OCI-LY3 (cell line): ENCODE measurements at regions not wholly inside any gene's neighbourhood (a gene's known extent, or its start where the extent isn't known, plus 50 kb on each side); places are given as distances from the start of the nearest gene placed in this dataset.

Source experiments
- H2AFZ ChIP-seq: fragments of 200-600, 300-600 bp; shearing (Covaris generic); 2 replicates; pipeline ENCODE4 v1.6.0; 2014; ENCODE audit warnings: antibody characterized with exemption, low read depth, low read length
- H3K27ac ChIP-seq: fragments of 200-600, 300-600 bp; sonication (generic); 2 replicates; pipeline ENCODE4 v1.5.1; 2014; ENCODE audit warnings: mild to moderate bottlenecking, low read length, moderate library complexity, mixed read lengths
- H3K27me3 ChIP-seq: fragments of 200-600, 300-600 bp; sonication (generic); 2 replicates; pipeline ENCODE4 v1.6.1; 2014; ENCODE audit warnings: low read depth, low read length, mixed read lengths
- H3K36me3 ChIP-seq: fragments of 200-600, 300-600 bp; sonication (generic); replicated peaks from 2 replicates; pipeline ENCODE3; 2014; ENCODE audit warnings: low read depth, low read length, mixed read lengths
- H3K4me1 ChIP-seq: fragments of 300-600, 200-600 bp; sonication (generic); 2 replicates; pipeline ENCODE4 v1.6.1; 2014; ENCODE audit warnings: low read length, mixed read lengths
- H3K4me2 ChIP-seq: fragments of 200-600, 300-600 bp; sonication (generic); 2 replicates; pipeline ENCODE4 v1.6.1; 2014; ENCODE audit warnings: low read length, mixed read lengths
- H3K4me3 ChIP-seq: fragments of 300-600, 200-600 bp; sonication (generic); 2 replicates; pipeline ENCODE4 v1.5.1; 2014; ENCODE audit warnings: antibody characterized with exemption, mild to moderate bottlenecking, low read length, moderate library complexity
- H3K79me2 ChIP-seq: fragments of 300-600, 200-600 bp; shearing (Covaris generic); 2 replicates; pipeline ENCODE4 v1.6.1; 2014; ENCODE audit warnings: mild to moderate bottlenecking, low read length, mixed read lengths
- H3K9ac ChIP-seq: fragments of 300-600, 200-600 bp; shearing (Covaris generic); 2 replicates; pipeline ENCODE4 v1.6.0; 2014; ENCODE audit warnings: mild to moderate bottlenecking, low read length, moderate library complexity
- H3K9me3 ChIP-seq: fragments of 200-600, 300-600 bp; shearing (Covaris generic); 2 replicates; pipeline ENCODE4 v1.6.1; 2014; ENCODE audit warnings: low read length, mixed read lengths; ENCODE audit not compliant: insufficient read depth
- H4K20me1 ChIP-seq: fragments of 200-600, 300-600 bp; sonication (generic); 2 replicates; pipeline ENCODE4 v1.6.1; 2016; ENCODE audit warnings: low read length, mixed read lengths; ENCODE audit not compliant: insufficient read depth
- CTCF ChIP-seq: fragments of 200-600, 300-600 bp; sonication (generic); IDR thresholded peaks from 2 replicates; pipeline ENCODE4 v1.5.1; 2014; ENCODE audit warnings: antibody characterized with exemption, low read length, low read depth
- EZH2phosphoT487 ChIP-seq: fragments of 200-600 bp; shearing (Covaris generic); IDR thresholded peaks from 2 replicates; pipeline ENCODE4 v1.6.1; 2018; ENCODE audit warnings: antibody characterized with exemption, mixed run types, low read depth

GRCh38 chr1:30360753-30361152 lies 362.6 kb downstream of the MATN1 start:
- H3K4me2 ChIP-seq: no peak overlapping the region
- H2AFZ ChIP-seq: no peak overlapping the region
- TF ChIP-seq EZH2phosphoT487 (no peak), CTCF (no peak)
- no peaks in the 10 kb centered on the region for H3K4me1 ChIP-seq
- H3K4me3 ChIP-seq: no peak overlapping the region
- peaks cover 3% of the 10 kb centered on the region; the same call in 1 of the 2 replicates for H3K27me3 ChIP-seq
- no peak overlapping the region for H3K9ac ChIP-seq
- H4K20me1 ChIP-seq: no peaks in the 10 kb centered on the region
- H3K36me3 ChIP-seq: no peaks in the 10 kb centered on the region
- no peaks in the 10 kb centered on the region for H3K9me3 ChIP-seq
- no peak overlapping the region for H3K27ac ChIP-seq
- no peaks in the 10 kb centered on the region for H3K79me2 ChIP-seq

- H3K79me2 ChIP-seq: no peaks in the 10 kb centered on the region
- H3K9ac ChIP-seq: no peak overlapping the region
- H4K20me1 ChIP-seq: no peaks in the 10 kb centered on the region
- TF ChIP-seq EZH2phosphoT487: no peak
- no peak for TF ChIP-seq CTCF
- H3K4me3 ChIP-seq: no peak overlapping the region
- no peaks in the 10 kb centered on the region for H3K9me3 ChIP-seq
- no peaks in the 10 kb centered on the region for H3K36me3 ChIP-seq
- H3K4me2 ChIP-seq: no peak overlapping the region
- peaks cover 3% of the 10 kb centered on the region; the same call in 1 of the 2 replicates for H3K27me3 ChIP-seq
- no peak overlapping the region for H2AFZ ChIP-seq
- no peak overlapping the region for H3K27ac ChIP-seq
- H3K4me1 ChIP-seq: no peaks in the 10 kb centered on the region
Observed at GRCh38 chr1:30360281-30360680, 363.1 kb downstream of the MATN1 start.

GRCh38 chr1:30359539-30360220 lies 363.7 kb downstream of the MATN1 start:
- Histone ChIP-seq H3K79me2 (no peaks in the 10 kb centered on the region), H3K9me3 (no peaks in the 10 kb centered on the region), H3K4me2 (no peak overlapping the region), H3K36me3 (no peaks in the 10 kb centered on the region), H3K27ac (no peak overlapping the region), H2AFZ (no peak overlapping the region), H3K4me1 (no peaks in the 10 kb centered on the region), H3K9ac (no peak overlapping the region), H3K4me3 (no peak overlapping the region), H4K20me1 (no peaks in the 10 kb centered on the region), H3K27me3 (peaks cover 3% of the 10 kb centered on the region; the same call in 1 of the 2 replicates)
- TF ChIP-seq CTCF (no peak), EZH2phosphoT487 (no peak)

GRCh38 chr1:30358500-30358899 lies 364.9 kb downstream of the MATN1 start:
- no peak overlapping the region for H3K4me3 ChIP-seq
- H2AFZ ChIP-seq: no peak overlapping the region
- no peaks in the 10 kb centered on the region for H3K36me3 ChIP-seq
- no peaks in the 10 kb centered on the region for H4K20me1 ChIP-seq
- H3K27ac ChIP-seq: no peak overlapping the region
- no peaks in the 10 kb centered on the region for H3K9me3 ChIP-seq
- H3K9ac ChIP-seq: no peak overlapping the region
- no peaks in the 10 kb centered on the region for H3K27me3 ChIP-seq
- TF ChIP-seq EZH2phosphoT487: no peak
- TF ChIP-seq CTCF: no peak
- H3K4me2 ChIP-seq: no peak overlapping the region
- H3K4me1 ChIP-seq: no peaks in the 10 kb centered on the region
- H3K79me2 ChIP-seq: no peaks in the 10 kb centered on the region
